Astrocyte (in vitro differentiated cells and primary cell): ENCODE measurements at regions not wholly inside any gene's neighbourhood (a gene's known extent, or its start where the extent isn't known, plus 50 kb on each side); places are given as distances from the start of the nearest gene placed in this dataset.

Source experiments
- DNase-seq: peaks from one replicate; pipeline ENCODE4 v3.0.0-alpha.2; 2010; ENCODE audit warnings: low read depth
- FAIRE-seq: peaks from 2 replicates; lab custom pipeline; 2011; peaks lifted over from hg19 to GRCh38; lab: Jason Lieb, UNC
- H2AFZ ChIP-seq: 2 replicates; pipeline ENCODE4 v1.6.0; 2012; ENCODE audit warnings: low read depth, low read length, inconsistent platforms
- H3K27ac ChIP-seq: 2 replicates; pipeline ENCODE4 v1.5.1; 2011; ENCODE audit warnings: low read depth, low read length, inconsistent platforms
- H3K27me3 ChIP-seq: 2 replicates; pipeline ENCODE4 v1.6.0; 2011; ENCODE audit warnings: low read length, inconsistent platforms; ENCODE audit not compliant: insufficient read depth
- H3K36me3 ChIP-seq: 2 replicates; pipeline ENCODE4 v1.5.1; 2011; ENCODE audit warnings: low read length, inconsistent platforms; ENCODE audit not compliant: insufficient read depth
- H3K4me1 ChIP-seq: 2 replicates; pipeline ENCODE4 v1.5.1; 2011; ENCODE audit warnings: low read length, inconsistent platforms; ENCODE audit not compliant: insufficient read depth
- H3K4me2 ChIP-seq: 2 replicates; pipeline ENCODE4 v1.6.0; 2012; ENCODE audit warnings: low read length, inconsistent platforms
- H3K4me3 ChIP-seq: 2 replicates; pipeline ENCODE4 v1.5.1; 2011; ENCODE audit warnings: low read depth, mild to moderate bottlenecking, low read length, inconsistent platforms; ENCODE audit not compliant: insufficient read depth
- H3K79me2 ChIP-seq: 2 replicates; pipeline ENCODE4 v1.6.0; 2012; ENCODE audit warnings: mild to moderate bottlenecking, low read length, inconsistent platforms; ENCODE audit not compliant: insufficient read depth
- H3K9ac ChIP-seq: 2 replicates; pipeline ENCODE4 v1.6.0; 2012; ENCODE audit warnings: mild to moderate bottlenecking, low read length, inconsistent platforms
- H3K9me3 ChIP-seq: 2 replicates; pipeline ENCODE4 v1.5.1; 2012; ENCODE audit warnings: low read depth, mild to moderate bottlenecking, low read length, inconsistent platforms; ENCODE audit not compliant: insufficient read depth
- H4K20me1 ChIP-seq: 2 replicates; pipeline ENCODE4 v1.6.0; 2012; ENCODE audit warnings: low read length, inconsistent platforms; ENCODE audit not compliant: insufficient read depth
- H3K27ac Mint-ChIP-seq: one replicate; pipeline ENCODE4 v1.8.0; 2021; ENCODE audit warnings: mild to moderate bottlenecking, mixed read lengths; ENCODE audit not compliant: unreplicated experiment
- H3K27me3 Mint-ChIP-seq: one replicate; pipeline ENCODE4 v1.8.0; 2021; ENCODE audit warnings: low read depth, mixed read lengths; ENCODE audit not compliant: unreplicated experiment
- H3K36me3 Mint-ChIP-seq: one replicate; pipeline ENCODE4 v1.8.0; 2021; ENCODE audit warnings: low read depth, mixed read lengths; ENCODE audit not compliant: unreplicated experiment
- H3K4me1 Mint-ChIP-seq: one replicate; pipeline ENCODE4 v1.8.0; 2021; ENCODE audit warnings: low read depth, mixed read lengths; ENCODE audit not compliant: unreplicated experiment
- H3K4me3 Mint-ChIP-seq: one replicate; pipeline ENCODE4 v1.8.0; 2021; ENCODE audit warnings: mild to moderate bottlenecking, moderate library complexity, mixed read lengths; ENCODE audit not compliant: unreplicated experiment
- H3K9me3 Mint-ChIP-seq: one replicate; pipeline ENCODE4 v1.8.0; 2021; ENCODE audit warnings: mild to moderate bottlenecking, mixed read lengths; ENCODE audit not compliant: unreplicated experiment
- EZH2 ChIP-seq: IDR thresholded peaks from 2 replicates; pipeline ENCODE4 v1.6.1; 2012; ENCODE audit warnings: mild to moderate bottlenecking, low read length, inconsistent platforms; ENCODE audit not compliant: insufficient read depth
- TF ChIP-seq, protein P1 (sequence below): IDR thresholded peaks from 2 replicates; pipeline ENCODE4 v1.5.1; 2011; ENCODE audit warnings: low read depth, mild to moderate bottlenecking, inconsistent platforms, low read length, moderate library complexity; ENCODE audit not compliant: insufficient read depth

DNA sequence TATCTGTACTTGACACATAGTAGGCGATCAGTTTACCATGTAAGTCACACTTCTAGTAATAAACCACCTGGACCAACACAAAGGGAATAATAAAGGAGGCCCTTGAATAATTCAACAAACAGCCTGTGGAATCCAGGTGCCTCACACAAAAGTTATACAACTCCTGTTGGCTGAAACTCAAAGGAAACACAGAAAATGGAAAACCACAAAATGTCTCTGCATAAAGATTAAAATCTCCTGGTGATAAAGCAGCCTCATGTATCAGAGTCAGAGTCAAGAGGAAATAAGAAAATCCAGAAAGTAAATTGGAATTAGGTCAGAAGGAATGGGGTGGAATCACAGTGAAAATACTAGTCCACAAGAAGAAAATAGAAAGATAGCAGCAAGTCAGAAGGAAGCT lies 592.5 kb downstream of the NPHP4 start:
- H4K20me1 ChIP-seq, result no peaks in the 10 kb centered on the region
- no peak overlapping the region for H3K4me2 ChIP-seq
- DNase-seq (no peak), FAIRE-seq (no peak)
- H3K9me3 ChIP-seq, result peaks cover 6% of the 10 kb centered on the region
- H3K79me2 ChIP-seq, result no peaks in the 10 kb centered on the region
- no peaks in the 10 kb centered on the region for H3K36me3 ChIP-seq
- H3K27me3 ChIP-seq, result no peaks in the 10 kb centered on the region
- no peak overlapping the region for H3K9ac ChIP-seq
- TF ChIP-seq, protein P1, sequence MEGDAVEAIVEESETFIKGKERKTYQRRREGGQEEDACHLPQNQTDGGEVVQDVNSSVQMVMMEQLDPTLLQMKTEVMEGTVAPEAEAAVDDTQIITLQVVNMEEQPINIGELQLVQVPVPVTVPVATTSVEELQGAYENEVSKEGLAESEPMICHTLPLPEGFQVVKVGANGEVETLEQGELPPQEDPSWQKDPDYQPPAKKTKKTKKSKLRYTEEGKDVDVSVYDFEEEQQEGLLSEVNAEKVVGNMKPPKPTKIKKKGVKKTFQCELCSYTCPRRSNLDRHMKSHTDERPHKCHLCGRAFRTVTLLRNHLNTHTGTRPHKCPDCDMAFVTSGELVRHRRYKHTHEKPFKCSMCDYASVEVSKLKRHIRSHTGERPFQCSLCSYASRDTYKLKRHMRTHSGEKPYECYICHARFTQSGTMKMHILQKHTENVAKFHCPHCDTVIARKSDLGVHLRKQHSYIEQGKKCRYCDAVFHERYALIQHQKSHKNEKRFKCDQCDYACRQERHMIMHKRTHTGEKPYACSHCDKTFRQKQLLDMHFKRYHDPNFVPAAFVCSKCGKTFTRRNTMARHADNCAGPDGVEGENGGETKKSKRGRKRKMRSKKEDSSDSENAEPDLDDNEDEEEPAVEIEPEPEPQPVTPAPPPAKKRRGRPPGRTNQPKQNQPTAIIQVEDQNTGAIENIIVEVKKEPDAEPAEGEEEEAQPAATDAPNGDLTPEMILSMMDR, result no peak
- TF ChIP-seq EZH2, result no peak
- H3K4me1 ChIP-seq, result no peaks in the 10 kb centered on the region
- H3K27me3 Mint-ChIP-seq, result peaks cover 28% of the 10 kb centered on the region
- peaks cover 7% of the 10 kb centered on the region for H3K9me3 Mint-ChIP-seq
- no peak overlapping the region for H3K27ac Mint-ChIP-seq
- no peak overlapping the region for H3K27ac ChIP-seq
- H3K4me3 ChIP-seq, result no peak overlapping the region
- no peaks in the 10 kb centered on the region for H3K36me3 Mint-ChIP-seq
- no peak overlapping the region for H2AFZ ChIP-seq
- H3K4me3 Mint-ChIP-seq, result no peak overlapping the region
- no peaks in the 10 kb centered on the region for H3K4me1 Mint-ChIP-seq

DNA sequence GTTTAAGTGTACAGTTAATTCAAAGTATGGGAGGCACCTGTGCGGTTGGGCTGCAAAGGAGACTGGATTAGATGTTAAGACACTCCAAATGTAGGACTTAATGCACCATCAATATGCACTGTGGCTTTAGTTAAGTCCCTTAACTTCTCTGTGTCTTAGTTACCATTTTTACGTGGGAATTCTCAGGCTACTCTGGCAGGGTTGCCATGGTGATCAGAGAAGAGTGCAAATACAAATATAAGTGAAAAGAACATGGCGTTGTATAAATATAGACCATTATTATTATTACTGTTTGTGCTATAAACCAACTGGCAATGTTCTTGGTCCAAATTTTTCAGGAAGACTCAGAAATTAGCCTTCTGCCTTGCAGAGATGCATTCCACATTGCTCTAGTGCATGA lies 595.6 kb downstream of the NPHP4 start:
- Mint-ChIP-seq H3K27ac (no peak overlapping the region), H3K36me3 (no peaks in the 10 kb centered on the region), H3K4me1 (no peaks in the 10 kb centered on the region), H3K4me3 (no peak overlapping the region), H3K9me3 (peaks cover 7% of the 10 kb centered on the region), H3K27me3 (peaks cover 44% of the 10 kb centered on the region)
- Histone ChIP-seq H3K79me2 (no peaks in the 10 kb centered on the region), H3K9me3 (peaks cover 3% of the 10 kb centered on the region), H3K27me3 (no peaks in the 10 kb centered on the region), H3K4me3 (no peak overlapping the region), H3K9ac (no peak overlapping the region), H2AFZ (no peak overlapping the region), H3K4me2 (no peak overlapping the region), H3K4me1 (no peaks in the 10 kb centered on the region), H3K36me3 (no peaks in the 10 kb centered on the region), H3K27ac (no peak overlapping the region), H4K20me1 (no peaks in the 10 kb centered on the region)
- TF ChIP-seq EZH2, result no peak
- TF ChIP-seq, protein P1, result no peak
- DNase-seq (no peak), FAIRE-seq (no peak)

DNA sequence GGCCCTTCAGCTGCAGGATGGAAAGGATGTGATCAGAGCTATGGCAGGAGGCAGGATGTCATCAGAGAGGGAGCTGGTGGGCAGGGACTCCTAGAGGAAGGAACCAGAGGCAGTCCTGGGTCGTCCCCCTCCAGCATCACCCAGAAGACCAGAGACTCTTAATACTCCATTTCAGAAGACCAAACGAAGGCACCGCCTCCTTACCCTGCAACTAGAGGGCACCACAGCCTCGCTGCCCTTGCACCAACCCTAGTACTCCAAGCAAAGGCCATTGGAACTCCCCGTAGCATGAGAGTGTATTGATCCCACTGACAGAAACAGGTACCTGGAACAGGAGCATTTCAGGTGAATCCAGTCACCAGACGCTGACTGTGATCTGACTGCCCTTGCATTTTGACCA lies 598.1 kb downstream of the NPHP4 start:
- Histone ChIP-seq H3K9me3 (peaks cover 3% of the 10 kb centered on the region), H3K79me2 (no peaks in the 10 kb centered on the region)
- TF ChIP-seq, protein P1, result no peak
- no peak for TF ChIP-seq EZH2

More for the DNA sequence above, 598.1 kb downstream of the NPHP4 start:
- Histone ChIP-seq H3K36me3 (no peaks in the 10 kb centered on the region), H3K27me3 (no peaks in the 10 kb centered on the region), H2AFZ (no peak overlapping the region), H3K4me2 (no peak overlapping the region), H3K9ac (no peak overlapping the region), H4K20me1 (no peaks in the 10 kb centered on the region), H3K4me1 (no peaks in the 10 kb centered on the region), H3K27ac (no peak overlapping the region), H3K4me3 (no peak overlapping the region)
- Mint-ChIP-seq H3K4me1 (peaks cover 7% of the 10 kb centered on the region), H3K4me3 (no peak overlapping the region), H3K27me3 (peaks cover 40% of the 10 kb centered on the region), H3K36me3 (no peaks in the 10 kb centered on the region), H3K27ac (no peak overlapping the region), H3K9me3 (peaks cover 7% of the 10 kb centered on the region)
- FAIRE-seq (no peak), DNase-seq (no peak)
